GM21786 (cell line): ENCODE measurements at regions not wholly inside any gene's neighbourhood (a gene's known extent, or its start where the extent isn't known, plus 50 kb on each side); places are given as distances from the start of the nearest gene placed in this dataset.

Source experiments
- ATAC-seq: cut with Tn5 transposase; IDR thresholded peaks from one replicate; pipeline ENCODE4 v1.9.1; 2021; ENCODE audit not compliant: unreplicated experiment

GRCh38 chr12:107339932-107340331 lies 246.6 kb upstream of the CRY1 start:
- ATAC-seq, result no peak

DNA sequence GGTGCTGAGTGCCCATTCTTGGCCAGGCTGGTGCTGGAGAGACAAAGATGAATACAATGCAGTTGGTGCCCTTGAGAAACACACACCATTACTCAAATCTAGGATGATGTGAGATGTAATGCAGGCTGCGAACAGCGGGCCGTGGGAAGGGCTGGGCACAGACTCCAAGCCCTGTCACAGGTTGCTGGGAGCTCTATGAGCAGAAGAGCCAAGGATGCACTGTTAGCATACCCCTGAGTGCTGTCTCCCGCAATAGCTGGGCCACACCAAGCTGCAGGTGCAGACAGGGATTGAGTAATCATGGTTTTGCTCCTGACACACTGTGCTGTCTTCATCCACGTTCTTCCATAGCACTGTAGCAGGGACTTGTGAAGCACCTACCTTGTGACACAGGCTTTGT lies 247.5 kb upstream of the CRY1 start:
- no peak for ATAC-seq

GRCh38 chr12:107344035-107344808 lies 250.9 kb upstream of the CRY1 start:
- no peak for ATAC-seq

DNA sequence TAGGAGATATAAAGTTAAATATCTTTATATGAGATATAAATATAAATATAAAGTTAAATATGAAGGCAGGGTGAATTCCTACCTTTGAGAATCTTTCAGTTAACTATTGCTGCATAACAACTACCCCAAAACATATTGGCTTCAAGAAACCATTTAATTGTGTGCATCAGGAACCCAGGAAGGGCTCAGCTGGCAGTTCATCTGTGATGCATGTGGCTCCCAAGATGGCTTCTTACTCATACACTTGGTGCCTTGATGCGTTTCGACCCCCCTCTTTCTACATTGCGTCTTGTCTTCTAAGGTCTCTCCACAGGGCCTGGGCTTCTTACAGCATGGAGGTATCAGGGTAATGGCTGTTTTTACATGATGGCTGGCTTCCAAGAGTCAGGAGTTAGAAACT lies 253.9 kb upstream of the CRY1 start:
- ATAC-seq, result no peak

GRCh38 chr12:107349008-107349747 lies 255.8 kb upstream of the CRY1 start:
- no peak for ATAC-seq

GRCh38 chr12:107349839-107350238 lies 256.5 kb upstream of the CRY1 start:
- no peak for ATAC-seq

GRCh38 chr12:107351109-107351508 lies 257.8 kb upstream of the CRY1 start:
- ATAC-seq, result no peak

DNA sequence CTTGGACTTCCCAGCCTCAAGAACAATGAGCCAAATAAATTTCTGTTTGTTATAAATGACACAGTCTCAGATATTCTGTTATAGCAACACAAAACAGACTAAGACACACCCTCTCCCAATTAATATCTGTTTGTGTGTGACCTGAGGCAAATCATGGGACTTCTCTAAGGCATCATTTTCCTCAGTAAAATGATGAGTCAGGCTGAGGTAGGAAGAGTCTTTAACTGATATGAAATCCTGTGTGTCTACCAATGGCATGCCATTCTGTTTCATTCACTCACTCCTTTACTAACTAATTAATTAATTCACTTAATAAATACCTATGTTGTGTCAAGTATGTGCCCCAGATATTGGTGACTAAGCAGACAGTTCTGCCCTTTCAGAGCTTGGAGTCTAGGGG lies 258.4 kb upstream of the CRY1 start:
- ATAC-seq, result no peak

GRCh38 chr12:107352347-107353081 lies 259.2 kb upstream of the CRY1 start:
- no peak for ATAC-seq

DNA sequence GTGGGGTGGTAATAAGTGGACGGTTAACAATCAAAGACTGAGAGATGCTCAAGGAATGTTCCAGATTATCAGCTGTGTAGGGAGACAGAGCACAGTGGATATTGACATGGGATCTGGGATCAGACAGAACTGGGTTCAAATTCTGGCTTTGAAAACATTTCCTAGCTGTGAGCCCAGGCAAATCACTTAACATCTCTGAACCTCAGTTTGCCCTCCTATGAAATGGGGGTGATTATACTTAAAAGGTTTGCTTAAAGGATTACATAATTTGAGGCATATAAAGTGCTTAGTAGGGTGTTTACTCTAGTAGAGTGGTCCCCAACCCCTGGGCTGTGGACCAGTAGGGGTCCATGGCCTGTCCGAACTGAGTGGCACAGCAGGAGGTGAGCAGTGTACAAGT lies 260.0 kb upstream of the CRY1 start:
- ATAC-seq, result no peak

DNA sequence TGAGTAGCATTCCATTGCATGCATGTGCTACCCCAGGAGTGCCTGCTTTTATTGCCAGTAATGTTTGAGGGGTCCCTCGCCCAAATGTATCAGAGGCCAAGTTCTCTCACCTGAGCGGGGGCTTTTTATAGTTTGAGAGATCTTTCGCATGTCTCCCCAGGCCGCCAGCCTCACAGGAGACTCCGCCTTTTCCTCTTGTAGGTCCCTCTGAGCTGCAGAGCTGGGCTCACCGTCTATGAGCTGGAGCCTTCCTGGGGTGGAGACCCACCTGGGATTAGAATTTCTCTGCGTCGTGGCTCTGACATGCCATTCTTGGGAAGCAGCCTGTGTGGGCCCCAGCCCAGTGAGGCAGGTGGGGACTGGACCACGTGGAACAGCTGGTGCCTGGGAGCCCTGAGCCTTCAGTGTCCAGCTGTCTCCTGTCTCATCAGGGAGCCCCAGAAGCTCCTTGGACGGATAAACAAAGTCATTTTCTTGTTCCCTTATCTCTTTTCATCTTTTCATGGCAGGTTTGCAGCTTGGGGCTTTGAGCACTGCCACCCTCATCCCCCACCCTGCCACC lies 261.7 kb upstream of the CRY1 start:
- no peak for ATAC-seq

DNA sequence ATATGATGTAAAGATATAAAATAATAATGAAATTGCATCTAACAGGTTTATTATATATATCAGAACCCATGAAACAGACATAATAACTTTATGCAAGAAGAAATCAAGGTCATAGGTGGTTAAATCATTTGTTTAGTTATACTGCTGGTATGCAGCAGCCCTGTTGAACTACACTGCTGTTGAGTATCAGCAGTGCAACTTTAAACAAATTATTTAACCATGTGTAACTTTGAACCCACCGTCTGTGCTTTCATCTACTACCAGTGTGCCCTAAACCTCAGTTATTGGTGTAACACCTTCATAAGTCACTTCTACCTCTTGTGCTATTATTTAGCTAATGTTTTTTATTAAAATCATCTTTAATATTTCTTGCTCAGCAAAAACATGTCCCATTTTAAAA lies 262.3 kb upstream of the CRY1 start:
- ATAC-seq, result no peak

- ATAC-seq, result no peak
Observed at GRCh38 chr12:107356266-107356936, 263.1 kb upstream of the CRY1 start.

DNA sequence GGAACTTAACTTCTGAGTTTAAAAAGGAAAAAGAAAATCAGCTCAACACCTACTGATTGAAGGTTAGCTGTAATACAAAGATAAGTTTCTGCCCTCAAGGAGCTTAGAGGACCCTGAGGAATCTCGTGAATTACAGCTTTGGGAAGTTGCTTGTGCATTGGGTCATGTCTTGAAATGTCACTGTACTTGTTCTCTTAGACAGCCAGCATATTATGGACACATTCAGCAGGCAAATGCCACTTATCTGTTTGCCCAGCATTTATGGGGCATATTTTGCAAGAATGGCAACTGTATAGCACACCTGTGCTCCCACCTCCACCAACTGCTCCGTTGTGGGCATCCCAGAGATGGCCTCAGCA lies 263.6 kb upstream of the CRY1 start:
- ATAC-seq, result no peak

DNA sequence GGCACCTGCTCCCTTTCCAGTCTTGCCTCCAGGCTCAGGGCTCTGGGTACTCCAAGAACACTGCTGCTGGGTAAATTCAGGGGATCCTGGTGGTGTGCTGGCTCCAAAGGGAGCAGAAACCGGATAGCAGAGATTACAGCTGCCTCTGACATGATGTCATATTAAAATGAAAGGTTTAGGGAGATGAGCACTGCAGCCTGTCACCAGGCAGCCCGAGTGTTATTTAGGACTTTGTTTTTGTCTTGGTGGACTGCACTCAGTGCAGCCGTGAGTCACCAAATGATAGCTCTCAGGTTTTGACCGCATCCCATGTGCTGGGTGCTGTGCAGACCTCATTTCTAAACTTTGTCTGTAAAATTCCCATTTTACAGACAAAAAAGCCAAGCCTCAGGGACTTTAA lies 266.0 kb upstream of the CRY1 start:
- ATAC-seq, result no peak

- ATAC-seq, result no peak
Observed at GRCh38 chr12:107360033-107360432, 266.7 kb upstream of the CRY1 start.

DNA sequence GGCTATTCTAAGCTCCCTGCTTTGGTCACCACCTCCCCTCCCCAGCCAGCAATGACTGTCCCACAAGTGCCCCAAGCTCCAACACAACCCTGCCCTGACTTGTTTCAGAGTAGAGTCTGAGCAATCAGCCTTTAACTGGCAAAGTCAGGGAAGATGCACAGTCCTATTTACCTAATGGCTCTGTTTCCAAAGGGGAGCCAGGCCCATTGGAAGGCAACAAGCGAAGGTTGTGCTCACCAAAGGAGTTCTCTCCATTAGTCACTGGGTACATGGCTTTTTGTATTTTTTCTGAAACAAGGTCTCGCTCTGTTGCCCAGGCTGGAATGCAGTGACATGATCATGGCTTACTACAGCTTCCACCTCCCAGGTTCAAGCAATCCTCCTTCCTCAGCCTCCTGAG lies 267.1 kb upstream of the CRY1 start:
- ATAC-seq, result no peak

DNA sequence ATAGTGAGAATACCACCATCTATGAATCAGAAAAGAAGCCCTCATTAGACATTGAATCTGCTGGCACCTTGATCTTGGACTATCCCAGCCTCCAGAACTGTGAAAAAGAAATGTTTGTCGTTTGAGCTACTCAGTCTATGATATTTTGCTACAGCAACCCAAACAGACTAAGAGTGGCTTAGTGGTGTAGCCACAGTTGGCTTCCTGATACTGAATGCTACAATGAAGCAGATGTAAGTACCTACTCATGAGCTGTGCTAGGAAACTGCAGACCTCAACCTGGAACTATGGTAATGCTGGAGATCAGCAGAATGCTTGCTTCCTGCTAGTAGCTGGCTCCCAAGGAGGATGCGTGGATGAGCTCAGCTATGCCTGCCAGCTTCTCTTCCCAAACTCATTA lies 268.6 kb upstream of the CRY1 start:
- ATAC-seq, result no peak

DNA sequence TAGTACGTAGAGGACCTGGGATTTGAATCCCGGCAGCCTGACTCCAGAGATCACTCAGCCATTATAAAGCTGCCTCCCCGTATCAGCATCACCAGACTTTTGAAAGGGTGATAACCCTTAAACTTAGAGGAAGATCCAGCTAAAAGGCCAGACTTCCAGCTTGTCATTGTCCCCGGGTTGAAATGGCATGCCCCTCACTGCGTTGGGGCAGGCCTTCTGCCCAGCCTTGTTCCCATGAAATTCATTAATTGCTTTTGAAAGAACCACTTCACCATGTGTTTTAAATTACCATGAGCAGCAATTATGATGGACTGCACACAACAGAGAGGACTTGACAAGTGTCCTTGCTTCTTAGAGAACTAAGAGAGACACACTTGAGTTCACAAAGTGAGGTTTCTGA lies 269.6 kb upstream of the CRY1 start:
- no peak for ATAC-seq

GRCh38 chr12:107364875-107365518 lies 271.6 kb upstream of the CRY1 start:
- ATAC-seq, result no peak

DNA sequence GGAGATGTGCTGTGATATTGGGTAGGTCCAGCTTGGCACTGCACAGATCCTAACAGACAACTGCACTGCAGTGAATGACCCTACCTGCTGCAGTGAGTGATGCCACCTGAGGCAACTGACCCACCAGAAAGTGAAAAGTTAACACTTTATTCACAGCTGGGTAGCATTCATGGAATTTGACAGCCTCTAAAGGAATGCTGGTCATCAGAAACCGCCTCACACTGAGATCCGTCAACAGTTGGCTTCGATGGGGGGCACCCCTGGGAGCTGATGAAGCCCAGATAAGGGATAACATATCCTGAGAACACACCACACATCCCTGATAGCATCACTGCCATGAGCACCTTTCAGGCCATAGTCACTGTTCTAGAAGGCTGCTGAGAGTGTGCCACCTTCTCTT lies 272.4 kb upstream of the CRY1 start:
- ATAC-seq, result no peak
